Trophoblast cell (in vitro differentiated cells and primary cell): ENCODE measurements at regions not wholly inside any gene's neighbourhood (a gene's known extent, or its start where the extent isn't known, plus 50 kb on each side); places are given as distances from the start of the nearest gene placed in this dataset.

Source experiments
- DNase-seq, 2 donors: peaks; one replicate each; pipeline ENCODE4 v3.0.0-alpha.2; 2016
- H2AFZ ChIP-seq: 2 replicates; pipeline ENCODE4 v1.6.1; 2013; ENCODE audit warnings: low read length, moderate library complexity, mild to moderate bottlenecking; ENCODE audit not compliant: insufficient read depth, poor library complexity
- H2AK5ac ChIP-seq: 2 replicates; pipeline ENCODE4 v1.6.1; 2013; ENCODE audit warnings: mild to moderate bottlenecking, low read length
- H2BK120ac ChIP-seq: 2 replicates; pipeline ENCODE4 v1.6.1; 2013; ENCODE audit warnings: low read length, mild to moderate bottlenecking, moderate library complexity; ENCODE audit not compliant: insufficient read depth, poor library complexity
- H2BK12ac ChIP-seq: 2 replicates; pipeline ENCODE4 v1.6.1; 2013; ENCODE audit warnings: mild to moderate bottlenecking, low read length, moderate library complexity
- H2BK5ac ChIP-seq: 2 replicates; pipeline ENCODE4 v1.6.1; 2013; ENCODE audit warnings: low read length, low read depth, moderate library complexity, mild to moderate bottlenecking; ENCODE audit not compliant: poor library complexity
- H3K14ac ChIP-seq: 2 replicates; pipeline ENCODE4 v1.6.1; 2013; ENCODE audit warnings: mild to moderate bottlenecking, low read length
- H3K18ac ChIP-seq: 2 replicates; pipeline ENCODE4 v1.6.1; 2013; ENCODE audit warnings: mild to moderate bottlenecking, low read length
- H3K23ac ChIP-seq: 2 replicates; pipeline ENCODE4 v1.6.1; 2013; ENCODE audit warnings: low read length
- H3K27ac ChIP-seq: 2 replicates; pipeline ENCODE4 v1.5.1; 2013; ENCODE audit warnings: low read depth, mild to moderate bottlenecking, inconsistent platforms, low read length, moderate library complexity
- H3K27me3 ChIP-seq: 2 replicates; pipeline ENCODE4 v1.6.1; 2013; ENCODE audit warnings: inconsistent platforms, mild to moderate bottlenecking, low read length, moderate library complexity; ENCODE audit not compliant: insufficient read depth
- H3K36me3 ChIP-seq, 2 experiments: 1 replicate in 1 of 2; 2 replicates in 1 of 2; pipeline ENCODE4 v1.6.1; 2013; ENCODE audit warnings: low read length in 2 of 2, mild to moderate bottlenecking in 2 of 2, moderate library complexity in 1 of 2; ENCODE audit not compliant: insufficient read depth in 2 of 2, control insufficient read depth in 1 of 2
- H3K4ac ChIP-seq: 2 replicates; pipeline ENCODE4 v1.6.1; 2013; ENCODE audit warnings: low read depth, mild to moderate bottlenecking, low read length, moderate library complexity
- H3K4me1 ChIP-seq, 2 experiments: 1 replicate in 1 of 2; 2 replicates in 1 of 2; pipeline ENCODE4 v1.6.1; 2013; ENCODE audit warnings: low read length in 2 of 2, mild to moderate bottlenecking in 2 of 2, moderate library complexity in 1 of 2; ENCODE audit not compliant: insufficient read depth in 2 of 2, control insufficient read depth in 1 of 2
- H3K4me2 ChIP-seq: 2 replicates; pipeline ENCODE4 v1.6.1; 2013; ENCODE audit warnings: inconsistent platforms, mild to moderate bottlenecking, low read length, moderate library complexity
- H3K4me3 ChIP-seq: 2 replicates; pipeline ENCODE4 v1.5.1; 2013; ENCODE audit warnings: mild to moderate bottlenecking, low read depth, low read length, inconsistent platforms
- H3K79me1 ChIP-seq: one replicate; pipeline ENCODE4 v1.6.1; 2013; ENCODE audit warnings: low read length
- H3K79me2 ChIP-seq: 2 replicates; pipeline ENCODE4 v1.6.1; 2013; ENCODE audit warnings: low read length, mild to moderate bottlenecking; ENCODE audit not compliant: control insufficient read depth, insufficient read depth, poor library complexity
- H3K9ac ChIP-seq: 2 replicates; pipeline ENCODE4 v1.6.1; 2013; ENCODE audit warnings: mild to moderate bottlenecking, low read length
- H3K9me3 ChIP-seq: 2 replicates; pipeline ENCODE4 v1.6.1; 2013; ENCODE audit warnings: low read depth, mild to moderate bottlenecking, control low read depth, inconsistent platforms, low read length; ENCODE audit not compliant: insufficient read depth
- H4K12ac ChIP-seq: 2 replicates; pipeline ENCODE4 v1.6.1; 2013; ENCODE audit warnings: low read depth, mild to moderate bottlenecking, low read length, moderate library complexity
- H4K8ac ChIP-seq: 2 replicates; pipeline ENCODE4 v1.6.1; 2013; ENCODE audit warnings: low read depth, mild to moderate bottlenecking, low read length, moderate library complexity
- H4K91ac ChIP-seq: one replicate; pipeline ENCODE4 v1.6.1; 2013; ENCODE audit warnings: low read depth, mild to moderate bottlenecking, low read length, moderate library complexity
- WGBS: extraction: QIAGEN DNeasy Blood & Tissue Kit; methylation state at CpG from one replicate; pipeline ENCODE4 v1.1.7; 2013; ENCODE audit warnings: missing lambda C conversion rate; ENCODE audit not compliant: insufficient read length, insufficient coverage; ENCODE audit errors: extremely low coverage; 5-methylcytosine and 5-hydroxymethylcytosine counted together

DNA sequence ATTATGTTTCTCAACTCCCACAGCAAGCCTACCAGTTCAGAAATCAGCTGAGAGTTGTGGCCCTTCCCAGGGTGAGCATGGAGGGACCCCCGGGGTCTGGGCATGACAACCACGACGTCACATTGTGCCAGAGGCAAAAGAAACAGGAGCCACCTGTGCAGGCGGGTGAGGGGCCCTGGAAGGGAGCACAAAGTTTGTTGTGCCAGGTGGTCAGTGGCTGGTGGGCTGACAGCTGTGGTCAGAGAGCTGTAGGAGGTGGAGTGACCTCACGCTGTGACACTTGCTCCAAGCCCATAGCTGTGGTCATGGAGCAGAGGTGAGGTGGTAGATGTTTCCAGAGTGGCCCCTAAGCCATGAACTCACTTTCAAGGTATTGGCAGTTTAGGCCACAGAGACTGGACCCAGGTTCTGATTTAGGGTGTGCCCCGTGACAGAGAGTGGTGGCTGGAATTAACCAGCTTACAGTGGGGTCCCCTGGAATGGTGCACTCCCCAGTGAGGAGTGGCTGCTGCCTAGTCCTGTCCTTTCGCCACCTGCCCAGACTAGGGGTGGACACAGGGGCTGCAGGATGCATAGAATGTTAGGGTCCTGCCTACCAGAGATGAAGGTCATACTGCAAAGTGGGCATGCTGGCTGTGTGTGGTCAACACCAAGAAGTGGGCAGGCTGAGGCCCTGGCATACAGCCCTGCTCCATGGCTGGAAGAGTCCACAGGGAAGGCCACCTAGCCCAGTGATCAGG lies 136.4 kb downstream of the GLI2 start:
- H2AFZ ChIP-seq: no peak overlapping the region
- H4K8ac ChIP-seq: no peak overlapping the region
- H3K36me3 ChIP-seq: no peaks in the 10 kb centered on the region
- H3K23ac ChIP-seq: no peak overlapping the region
- no CpG with 5 or more reads among the region's 7 CpGs for WGBS
- no peak overlapping the region for H3K9ac ChIP-seq
- H3K27me3 ChIP-seq: no peaks in the 10 kb centered on the region
- no peak overlapping the region for H2BK12ac ChIP-seq
- no peak overlapping the region for H3K18ac ChIP-seq
- H3K27ac ChIP-seq: no peak overlapping the region
- DNase-seq: no peak
- no peak overlapping the region for H2BK5ac ChIP-seq
- H3K9me3 ChIP-seq: peaks cover 2% of the 10 kb centered on the region
- peaks cover 1 to 8% of the 10 kb centered on the region in 2 experiments for H3K4me1 ChIP-seq
- no peak overlapping the region for H2BK120ac ChIP-seq
- H3K79me1 ChIP-seq: no peaks in the 10 kb centered on the region
- no peak overlapping the region for H3K4me3 ChIP-seq
- H3K14ac ChIP-seq: no peak overlapping the region
- no peak overlapping the region for H3K4ac ChIP-seq
- H3K4me2 ChIP-seq: no peak overlapping the region
- H4K91ac ChIP-seq: no peak overlapping the region
- H4K12ac ChIP-seq: no peak overlapping the region
- H3K79me2 ChIP-seq: no peaks in the 10 kb centered on the region
- H2AK5ac ChIP-seq: no peak overlapping the region

DNA sequence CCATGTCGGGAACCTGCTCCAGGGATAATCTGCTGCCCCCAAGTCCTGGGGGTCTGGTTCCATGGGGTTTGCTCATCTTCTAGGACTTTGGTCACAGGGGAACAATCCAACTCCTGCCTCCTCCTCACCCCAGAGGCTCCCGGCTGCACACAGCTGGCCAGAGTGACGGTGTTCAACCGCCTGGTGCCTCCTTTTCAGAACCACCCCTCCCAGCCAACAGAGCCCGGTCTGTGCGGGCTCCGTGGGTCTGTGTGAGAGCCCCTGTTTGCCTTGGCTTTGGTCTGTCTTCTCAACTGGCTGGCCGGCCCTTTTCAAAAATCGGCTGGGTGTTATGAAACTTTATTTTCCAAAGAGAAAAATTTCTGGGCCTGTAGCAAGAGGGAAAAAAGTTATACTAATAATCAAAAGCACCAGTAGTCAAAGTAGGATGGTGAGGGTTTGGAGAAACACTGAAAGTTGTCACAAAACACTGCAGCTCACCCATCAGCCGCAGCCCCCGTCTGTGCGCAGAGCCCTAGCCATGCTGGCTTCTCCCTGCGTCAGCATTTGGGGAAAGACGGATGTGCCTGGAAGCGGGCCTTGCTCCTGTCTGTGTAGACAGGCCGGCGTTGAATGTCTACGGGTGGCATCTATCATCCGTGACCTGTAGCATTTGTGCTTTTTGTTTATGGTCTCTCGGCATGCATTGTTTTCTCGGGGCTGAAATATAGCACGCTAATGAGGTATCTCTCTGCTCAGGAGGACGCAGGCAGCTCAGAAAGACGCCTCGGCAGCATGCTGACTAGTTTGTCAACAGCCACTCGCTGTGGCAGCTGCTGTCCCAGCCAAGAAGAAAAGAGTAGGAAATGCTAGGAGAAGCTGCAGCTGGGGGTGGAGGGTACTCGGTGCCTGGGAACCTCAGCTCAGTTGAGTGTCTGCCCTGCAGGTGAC lies 138.6 kb downstream of the GLI2 start:
- no peak overlapping the region for H3K4me2 ChIP-seq
- DNase-seq: no peak
- WGBS: no CpG with 5 or more reads among the region's 27 CpGs
- no peak overlapping the region for H2BK12ac ChIP-seq
- H3K9ac ChIP-seq: no peak overlapping the region
- H3K23ac ChIP-seq: no peak overlapping the region
- H3K4me3 ChIP-seq: no peak overlapping the region
- H3K4me1 ChIP-seq: no peaks in the 10 kb centered on the region
- no peak overlapping the region for H3K27ac ChIP-seq
- H2AFZ ChIP-seq: no peak overlapping the region
- H3K36me3 ChIP-seq: no peaks in the 10 kb centered on the region
- H2AK5ac ChIP-seq: no peak overlapping the region
- H3K14ac ChIP-seq: no peak overlapping the region
- H2BK120ac ChIP-seq: no peak overlapping the region
- H3K79me2 ChIP-seq: no peaks in the 10 kb centered on the region
- H3K9me3 ChIP-seq: peaks cover 2% of the 10 kb centered on the region
- no peaks in the 10 kb centered on the region for H3K27me3 ChIP-seq
- H3K4ac ChIP-seq: no peak overlapping the region
- no peak overlapping the region for H4K91ac ChIP-seq
- H3K18ac ChIP-seq: no peak overlapping the region
- H4K8ac ChIP-seq: no peak overlapping the region
- H2BK5ac ChIP-seq: no peak overlapping the region
- H4K12ac ChIP-seq: no peak overlapping the region
- H3K79me1 ChIP-seq: no peaks in the 10 kb centered on the region

DNA sequence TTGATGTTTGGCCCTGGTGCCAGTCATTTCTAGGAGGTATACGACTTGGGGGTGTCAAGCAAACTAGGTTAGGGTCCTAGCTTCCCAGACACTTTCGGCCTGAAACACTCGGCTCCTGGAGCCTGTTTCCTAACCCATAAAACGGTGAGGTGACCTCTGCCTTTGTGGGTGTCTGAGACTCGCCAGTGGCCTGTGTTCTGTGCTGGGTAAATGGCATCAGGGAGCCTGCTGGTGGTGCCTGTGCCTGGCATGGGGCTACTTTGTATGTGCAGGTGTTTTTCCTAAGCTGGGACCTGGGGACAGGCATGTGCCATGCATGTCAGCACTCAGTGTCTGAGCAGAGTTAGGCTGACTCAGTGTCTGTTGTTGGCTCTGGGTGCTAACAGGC lies 139.2 kb downstream of the GLI2 start:
- no peak for DNase-seq
- Histone ChIP-seq H3K79me1 (no peaks in the 10 kb centered on the region), H4K12ac (no peak overlapping the region), H3K9me3 (peaks cover 2% of the 10 kb centered on the region), H3K18ac (no peak overlapping the region), H2AK5ac (no peak overlapping the region), H3K4ac (no peak overlapping the region), H4K91ac (no peak overlapping the region), H4K8ac (no peak overlapping the region), H3K9ac (no peak overlapping the region), H2BK5ac (no peak overlapping the region), H3K27ac (no peak overlapping the region), H3K23ac (no peak overlapping the region), H3K4me3 (no peak overlapping the region), H2AFZ (no peak overlapping the region), H2BK12ac (no peak overlapping the region), H3K36me3 (no peaks in the 10 kb centered on the region), H3K4me2 (no peak overlapping the region), H3K4me1 (no peaks in the 10 kb centered on the region), H3K14ac (no peak overlapping the region), H2BK120ac (no peak overlapping the region), H3K79me2 (no peaks in the 10 kb centered on the region), H3K27me3 (no peaks in the 10 kb centered on the region)
- no CpG with 5 or more reads among the region's 5 CpGs for WGBS

DNA sequence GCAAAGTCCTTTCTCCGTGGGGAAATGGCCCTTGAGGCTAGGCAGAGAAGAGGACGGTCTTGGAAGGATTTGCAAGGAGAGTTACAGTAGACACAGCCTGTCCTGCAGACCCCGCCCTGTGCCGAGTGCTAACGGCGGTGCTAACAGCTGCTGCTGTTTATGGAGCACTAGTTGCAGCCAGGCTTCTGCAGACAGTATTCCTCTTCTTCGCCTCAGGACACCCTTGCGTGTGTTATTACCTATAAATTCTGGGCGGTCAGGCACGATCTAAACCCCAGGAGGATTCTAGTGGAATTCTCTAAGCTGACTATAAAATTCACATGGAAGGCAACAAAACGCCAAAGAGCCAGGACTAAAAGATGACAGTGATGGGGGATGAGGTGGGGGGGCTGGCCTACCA lies 139.8 kb downstream of the GLI2 start:
- Histone ChIP-seq H2BK120ac (no peak overlapping the region), H3K9ac (no peak overlapping the region), H3K23ac (no peak overlapping the region), H2BK5ac (no peak overlapping the region), H3K79me1 (no peaks in the 10 kb centered on the region), H3K4me3 (no peak overlapping the region), H3K4me2 (no peak overlapping the region), H4K91ac (no peak overlapping the region), H3K14ac (no peak overlapping the region), H3K27ac (no peak overlapping the region), H4K12ac (no peak overlapping the region), H4K8ac (no peak overlapping the region), H3K9me3 (peaks cover 2% of the 10 kb centered on the region), H2AK5ac (no peak overlapping the region), H3K4me1 (no peaks in the 10 kb centered on the region), H3K79me2 (no peaks in the 10 kb centered on the region), H3K18ac (no peak overlapping the region), H3K4ac (no peak overlapping the region), H3K27me3 (no peaks in the 10 kb centered on the region), H3K36me3 (no peaks in the 10 kb centered on the region), H2BK12ac (no peak overlapping the region), H2AFZ (no peak overlapping the region)
- DNase-seq: no peak
- WGBS: no CpG with 5 or more reads among the region's 11 CpGs
